Gastrocnemius medialis (tissue), 4 donors: ENCODE measurements at regions not wholly inside any gene's neighbourhood (a gene's known extent, or its start where the extent isn't known, plus 50 kb on each side); places are given as distances from the start of the nearest gene placed in this dataset.
A peak's percentile ranks its signal among the peaks of the same experiment; 100 is the strongest.

Experiments used
- ATAC-seq, 2 donors: fragments of 150-250 bp; one replicate each; pipeline ENCODE4 v1.9.1; 2016
- DNase-seq, 2 donors: peaks; one replicate each; pipeline ENCODE4 v3.0.0-alpha.2; 2019
- H3K27ac ChIP-seq, 4 donors: fragments of 200-600 bp; sonication (generic); 1 replicate in 1 of 4; 2 replicates in 3 of 4; pipeline ENCODE4 v1.5.1; 2016 to 2018; ENCODE audit warnings: mild to moderate bottlenecking in 2 of 4, moderate library complexity in 1 of 4
- H3K27me3 ChIP-seq, 3 donors: fragments of 200-600 bp; sonication (generic) in 2 of 3; 1 replicate in 1 of 3; 2 replicates in 2 of 3; pipeline versions ENCODE4 v1.5.1 to v1.6.0; 2016 to 2019; ENCODE audit warnings: mild to moderate bottlenecking in 1 of 3, moderate library complexity in 1 of 3
- H3K36me3 ChIP-seq, 2 donors: fragments of 200-600 bp; sonication (generic) in 1 of 2; one replicate each; pipeline ENCODE4 v1.5.1; 2017 to 2018
- H3K4me1 ChIP-seq, 2 donors: fragments of 200-600 bp; sonication (generic) in 1 of 2; one replicate each; pipeline ENCODE4 v1.5.1; 2016 to 2017; ENCODE audit warnings: mild to moderate bottlenecking in 2 of 2
- H3K4me3 ChIP-seq, 4 donors: fragments of 200-600 bp; sonication (generic) in 3 of 4; 1 replicate in 1 of 4; 2 replicates in 3 of 4; pipeline ENCODE4 v1.5.1; 2016 to 2019; ENCODE audit warnings: mild to moderate bottlenecking in 2 of 4
- H3K9me3 ChIP-seq, 3 donors: fragments of 200-600 bp; sonication (generic) in 2 of 3; 1 replicate in 1 of 3; 2 replicates in 2 of 3; pipeline ENCODE4 v1.5.1; 2016 to 2019
- POLR2A ChIP-seq, 2 donors: fragments of 450-650 bp; IDR thresholded peaks; one replicate each; pipeline ENCODE4 v1.6.1; 2017; ENCODE audit warnings: antibody characterized with exemption in 2 of 2, mild to moderate bottlenecking in 2 of 2, moderate library complexity in 2 of 2
- in situ Hi-C, 4 donors: fragments of 200-750 bp; cut with MboI; loops; one replicate each; pipeline versions ENCODE4 v1.15.0 to v1.8.0; 2017; ENCODE audit warnings: low sequenced_read_pairs in 4 of 4
- intact Hi-C: fragments of 100-400 bp; cut with DNase I; formaldehyde crosslinking; loops from one replicate; pipeline ENCODE4 v1.15.1; 2023; ENCODE audit warnings: low total_unique reads
- TF ChIP-seq, protein P1 (sequence below), 5 experiments: fragments of 450-650 bp in 3 of 5; fragments of 200-600 bp in 2 of 5; sonication (generic) in 2 of 5; IDR thresholded peaks in 4 of 5; conservative IDR thresholded peaks in 1 of 5; 1 replicate in 4 of 5; 2 replicates in 1 of 5; pipeline ENCODE4 v1.5.1; 2016 to 2019; ENCODE audit warnings: antibody characterized with exemption in 5 of 5, mild to moderate bottlenecking in 3 of 5, moderate library complexity in 3 of 5

DNA sequence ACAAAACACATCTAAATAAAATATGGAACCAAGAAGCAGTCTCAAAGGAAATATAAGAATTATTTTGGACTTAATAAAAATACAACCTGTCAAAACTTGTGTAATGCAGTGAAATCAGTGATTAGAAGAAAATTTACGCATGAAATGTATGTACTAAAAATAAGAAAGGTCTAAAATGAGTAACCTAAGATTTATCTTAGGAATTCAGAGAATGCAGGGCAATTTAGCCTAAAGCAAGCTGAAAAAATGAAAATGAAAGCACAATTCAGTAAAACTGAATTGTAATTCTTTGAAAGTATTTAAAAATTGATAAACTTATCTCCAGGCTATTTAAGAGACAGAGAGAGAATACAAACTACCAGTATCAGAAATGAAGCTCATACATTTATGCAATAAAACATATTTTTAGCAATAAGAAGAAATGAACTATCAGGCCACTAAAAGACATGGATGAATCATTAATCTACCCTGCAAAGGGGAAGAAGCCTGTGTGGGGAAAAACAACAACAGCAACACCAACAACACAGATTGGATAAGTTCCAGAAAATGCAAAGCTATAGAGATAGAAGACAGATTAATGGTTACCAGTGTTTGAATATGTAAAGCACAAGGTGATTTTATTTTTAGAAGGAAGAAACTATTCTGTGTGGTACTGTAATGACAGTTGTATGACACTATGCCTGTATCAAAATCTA lies 442.0 kb upstream of the ADGRL3 start:
- TF ChIP-seq, protein P1, sequence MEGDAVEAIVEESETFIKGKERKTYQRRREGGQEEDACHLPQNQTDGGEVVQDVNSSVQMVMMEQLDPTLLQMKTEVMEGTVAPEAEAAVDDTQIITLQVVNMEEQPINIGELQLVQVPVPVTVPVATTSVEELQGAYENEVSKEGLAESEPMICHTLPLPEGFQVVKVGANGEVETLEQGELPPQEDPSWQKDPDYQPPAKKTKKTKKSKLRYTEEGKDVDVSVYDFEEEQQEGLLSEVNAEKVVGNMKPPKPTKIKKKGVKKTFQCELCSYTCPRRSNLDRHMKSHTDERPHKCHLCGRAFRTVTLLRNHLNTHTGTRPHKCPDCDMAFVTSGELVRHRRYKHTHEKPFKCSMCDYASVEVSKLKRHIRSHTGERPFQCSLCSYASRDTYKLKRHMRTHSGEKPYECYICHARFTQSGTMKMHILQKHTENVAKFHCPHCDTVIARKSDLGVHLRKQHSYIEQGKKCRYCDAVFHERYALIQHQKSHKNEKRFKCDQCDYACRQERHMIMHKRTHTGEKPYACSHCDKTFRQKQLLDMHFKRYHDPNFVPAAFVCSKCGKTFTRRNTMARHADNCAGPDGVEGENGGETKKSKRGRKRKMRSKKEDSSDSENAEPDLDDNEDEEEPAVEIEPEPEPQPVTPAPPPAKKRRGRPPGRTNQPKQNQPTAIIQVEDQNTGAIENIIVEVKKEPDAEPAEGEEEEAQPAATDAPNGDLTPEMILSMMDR (IDR thresholded peaks at IDR 0.05 in 4 of 5, conservative IDR thresholded peaks at IDR 0.05 in 1 of 5): no peak
- no peak for TF ChIP-seq POLR2A (IDR thresholded peaks at IDR 0.05)
- intact Hi-C loops (no loop called here), in situ Hi-C loops (no loop called here)
- Histone ChIP-seq H3K27me3 (no peaks in the 10 kb centered on the region), H3K36me3 (no peaks in the 10 kb centered on the region), H3K4me1 (no peaks in the 10 kb centered on the region), H3K9me3 (no peaks in the 10 kb centered on the region), H3K27ac (no peak overlapping the region), H3K4me3 (no peak overlapping the region)
- DNase-seq: no peak
- ATAC-seq: no peak

DNA sequence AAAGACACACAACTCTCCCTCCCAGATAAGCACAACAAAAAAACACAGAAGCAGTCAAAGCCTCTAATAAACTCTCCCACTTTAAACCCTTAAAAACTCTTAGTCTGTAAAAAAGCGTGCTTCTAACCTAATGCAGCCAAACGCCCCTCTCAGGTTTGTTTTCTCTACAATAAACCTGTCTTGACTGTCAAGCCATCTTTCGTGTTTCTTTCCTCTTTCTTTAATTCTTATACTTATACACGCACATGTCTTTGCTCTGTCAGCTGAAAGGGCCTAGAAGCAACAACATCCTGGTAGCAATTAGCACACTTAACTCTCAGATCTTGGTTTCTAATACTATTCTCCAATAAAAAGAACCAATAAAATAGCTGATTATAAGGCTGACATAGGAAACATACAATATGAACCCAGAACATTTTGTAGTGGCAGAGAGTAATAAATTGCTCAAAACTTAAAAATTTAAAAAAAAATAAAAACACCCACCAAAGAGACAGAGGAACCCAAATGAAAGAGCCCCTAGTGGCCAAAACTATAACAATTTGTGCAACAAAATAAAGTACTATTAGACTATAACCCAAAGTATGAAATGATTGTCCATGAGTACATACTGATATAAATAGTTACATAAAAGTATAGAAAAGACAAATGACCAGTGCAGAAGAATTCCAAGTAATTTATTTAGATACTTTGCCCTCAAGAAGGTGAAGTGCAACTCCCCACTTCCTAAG lies 440.4 kb upstream of the ADGRL3 start:
- Histone ChIP-seq H3K4me1 (no peaks in the 10 kb centered on the region), H3K27ac (no peak overlapping the region), H3K4me3 (no peak overlapping the region), H3K36me3 (no peaks in the 10 kb centered on the region), H3K27me3 (no peaks in the 10 kb centered on the region), H3K9me3 (no peaks in the 10 kb centered on the region)
- no peak for TF ChIP-seq POLR2A (IDR thresholded peaks at IDR 0.05)
- TF ChIP-seq, protein P1 (IDR thresholded peaks at IDR 0.05 in 4 of 5, conservative IDR thresholded peaks at IDR 0.05 in 1 of 5): peak in 1 of 5 experiments; percentile 22
- in situ Hi-C loops (no loop called here), intact Hi-C loops (no loop called here)
- ATAC-seq (no peak), DNase-seq (no peak)

DNA sequence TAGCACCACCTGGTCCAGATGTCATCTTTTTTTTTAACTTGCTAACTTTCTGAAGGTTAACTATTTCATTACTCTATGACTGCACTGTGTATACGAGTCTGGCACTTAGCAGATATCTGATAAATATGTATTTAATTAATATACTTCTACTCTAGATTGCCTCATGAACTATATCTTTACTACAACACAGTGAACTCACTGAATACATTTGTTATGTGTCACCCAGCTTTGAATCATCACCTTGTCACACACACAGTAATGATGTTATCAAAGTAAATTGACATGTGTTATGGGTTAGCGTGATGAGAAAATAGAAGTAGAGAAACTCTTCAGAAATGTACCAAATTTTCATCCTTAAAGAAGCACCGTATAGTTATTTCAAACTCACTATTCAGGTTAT lies 419.3 kb upstream of the ADGRL3 start:
- intact Hi-C loops (no loop called here), in situ Hi-C loops (no loop called here)
- H3K9me3 ChIP-seq: no peaks in the 10 kb centered on the region

DNA sequence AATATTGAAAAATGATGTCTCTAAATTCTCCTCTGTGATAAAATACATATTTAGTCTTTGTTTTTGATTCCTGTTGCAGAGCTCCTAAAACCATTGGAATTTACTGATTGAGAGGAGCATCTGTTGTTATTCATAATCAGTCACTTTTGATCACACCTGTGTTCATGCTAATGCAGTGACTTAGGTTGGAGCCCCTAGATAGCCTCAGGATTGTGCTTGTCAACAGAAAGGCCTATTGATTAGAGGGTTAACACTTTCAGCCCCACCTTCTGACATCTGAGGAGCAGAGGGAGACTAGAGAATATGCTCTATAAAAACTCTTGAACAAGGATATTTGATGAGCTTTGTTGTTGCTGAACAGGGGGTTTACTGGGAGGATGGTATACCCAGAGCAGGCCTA lies 409.5 kb upstream of the ADGRL3 start:
- H3K36me3 ChIP-seq: no peaks in the 10 kb centered on the region
- H3K9me3 ChIP-seq: no peaks in the 10 kb centered on the region
- DNase-seq (no peak), ATAC-seq (no peak)
- TF ChIP-seq, protein P1 (IDR thresholded peaks at IDR 0.05 in 4 of 5, conservative IDR thresholded peaks at IDR 0.05 in 1 of 5): no peak
- TF ChIP-seq POLR2A (IDR thresholded peaks at IDR 0.05): no peak
- no peaks in the 10 kb centered on the region for H3K27me3 ChIP-seq
- no peak overlapping the region for H3K4me3 ChIP-seq
- in situ Hi-C loops (no loop called here), intact Hi-C loops (no loop called here)
- H3K27ac ChIP-seq: no peak overlapping the region
- H3K4me1 ChIP-seq: no peaks in the 10 kb centered on the region

More for the DNA sequence above, 419.3 kb upstream of the ADGRL3 start:
- no peak overlapping the region for H3K27ac ChIP-seq
- H3K36me3 ChIP-seq: no peaks in the 10 kb centered on the region
- no peak overlapping the region for H3K4me3 ChIP-seq
- no peak for TF ChIP-seq POLR2A (IDR thresholded peaks at IDR 0.05)
- no peaks in the 10 kb centered on the region for H3K4me1 ChIP-seq
- DNase-seq: no peak
- ATAC-seq: no peak
- no peaks in the 10 kb centered on the region for H3K27me3 ChIP-seq

DNA sequence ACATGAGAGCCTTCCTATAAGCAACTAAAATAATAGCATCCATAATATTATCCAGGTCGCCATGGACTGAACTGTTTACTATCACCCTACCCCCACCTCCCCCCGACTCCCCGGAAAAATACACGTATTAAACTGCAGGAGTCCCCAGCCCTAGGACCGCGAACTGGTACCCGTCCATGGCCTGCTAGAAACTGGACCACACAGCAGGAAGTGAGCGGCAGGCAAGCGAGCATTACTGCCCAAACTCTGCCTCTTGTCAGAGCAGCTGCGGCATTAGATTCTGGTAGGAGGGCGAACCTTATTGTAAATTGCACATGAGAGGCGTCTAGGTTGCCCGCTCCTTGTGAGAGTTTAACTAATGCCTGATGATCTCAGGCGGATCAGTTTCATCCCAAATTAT lies 405.8 kb upstream of the ADGRL3 start:
- in situ Hi-C loops: no loop called here
- Histone ChIP-seq H3K27me3 (no peaks in the 10 kb centered on the region), H3K36me3 (no peaks in the 10 kb centered on the region), H3K9me3 (no peaks in the 10 kb centered on the region), H3K27ac (no peak overlapping the region), H3K4me1 (no peaks in the 10 kb centered on the region), H3K4me3 (no peak overlapping the region)
- TF ChIP-seq, protein P1 (IDR thresholded peaks at IDR 0.05 in 4 of 5, conservative IDR thresholded peaks at IDR 0.05 in 1 of 5): no peak
- no peak for TF ChIP-seq POLR2A (IDR thresholded peaks at IDR 0.05)
- no peak for ATAC-seq
- DNase-seq: no peak
- intact Hi-C loops: no loop called here
